Stimulated activated CD4-positive, alpha-beta T cell treated with anti-CD3 and anti-CD28 coated beads, Interleukin-12 subunit alpha, Interleukin-12 subunit beta, amount 100 ng/mL, for 48 hours (primary cell): ENCODE measurements at regions not wholly inside any gene's neighbourhood (a gene's known extent, or its start where the extent isn't known, plus 50 kb on each side); places are given as distances from the start of the nearest gene placed in this dataset.
"Not testable (repeated sequence)": the region's sequence is repeated elsewhere in the genome, so short reads cannot be mapped to it uniquely, and the experiment has no call there.

Experiments
- DNase-seq, 3 donors: peaks; one replicate each; pipeline ENCODE4 v3.0.0-alpha.2; 2020; ENCODE audit warnings: low read depth in 2 of 3, low spot score in 1 of 3

DNA sequence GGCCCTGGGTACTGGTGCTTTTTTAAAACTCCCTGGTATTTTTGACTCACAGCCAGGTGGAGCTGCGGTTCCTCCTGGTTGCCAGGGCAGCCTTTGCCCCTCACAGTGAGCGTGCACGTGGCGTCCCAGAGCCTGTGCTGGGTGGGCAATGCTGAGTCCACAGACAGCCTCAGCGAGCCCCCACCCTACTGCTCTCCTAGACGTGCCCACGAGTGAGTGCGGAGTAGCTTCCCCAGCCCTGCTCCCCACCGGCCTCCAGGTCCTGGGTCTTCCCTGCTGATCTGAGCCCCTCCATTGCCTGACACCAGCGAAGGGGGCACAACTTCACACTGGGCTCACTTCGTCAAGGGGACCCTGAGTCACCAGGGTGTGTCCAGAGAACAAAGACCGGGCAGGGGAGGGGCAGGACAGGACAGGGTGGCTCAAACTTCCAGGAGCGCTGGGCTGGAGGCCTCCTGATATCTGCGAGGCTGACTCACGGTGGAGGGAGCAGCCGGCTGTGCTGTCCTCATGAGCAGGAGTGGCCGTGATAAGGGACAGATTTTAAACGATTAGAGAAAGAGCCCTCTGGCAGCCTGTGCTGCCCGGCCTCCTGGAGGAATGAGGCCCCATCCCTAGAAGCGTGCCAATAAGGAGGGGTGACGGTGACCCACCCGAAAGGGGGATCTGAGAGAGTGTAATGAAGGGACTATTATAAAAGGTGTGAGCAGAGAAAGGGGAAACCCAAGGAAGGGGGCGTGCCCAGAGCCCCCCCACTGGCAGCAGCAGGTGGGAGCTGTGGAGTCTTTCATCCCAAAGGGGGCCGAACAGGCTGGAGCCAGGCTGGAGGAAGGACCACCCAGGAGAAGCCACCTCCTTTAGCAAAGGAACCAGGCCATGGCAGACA lies 129.3 kb upstream of the FGF3 start:
- no peak for DNase-seq

DNA sequence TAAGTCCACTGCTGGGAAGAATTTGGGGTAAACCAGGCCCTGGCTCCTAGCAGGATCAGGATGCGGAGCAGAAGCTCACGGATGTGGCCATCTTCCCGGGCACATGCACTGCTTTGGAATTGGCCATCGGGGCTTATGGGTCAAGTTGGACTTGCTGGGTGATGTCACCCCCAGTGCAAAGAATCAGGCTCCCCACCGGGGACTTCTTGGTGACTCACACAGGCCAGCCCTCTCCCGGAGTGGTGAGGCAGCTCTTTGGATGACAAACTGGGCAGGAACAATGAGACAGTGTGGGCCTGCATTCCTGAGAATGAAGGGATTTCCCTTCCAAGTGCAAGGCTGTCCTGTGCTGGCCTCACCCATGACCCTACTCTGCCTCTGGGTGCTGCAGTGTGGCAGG lies 128.8 kb upstream of the ANO1 start:
- DNase-seq: no peak

DNA sequence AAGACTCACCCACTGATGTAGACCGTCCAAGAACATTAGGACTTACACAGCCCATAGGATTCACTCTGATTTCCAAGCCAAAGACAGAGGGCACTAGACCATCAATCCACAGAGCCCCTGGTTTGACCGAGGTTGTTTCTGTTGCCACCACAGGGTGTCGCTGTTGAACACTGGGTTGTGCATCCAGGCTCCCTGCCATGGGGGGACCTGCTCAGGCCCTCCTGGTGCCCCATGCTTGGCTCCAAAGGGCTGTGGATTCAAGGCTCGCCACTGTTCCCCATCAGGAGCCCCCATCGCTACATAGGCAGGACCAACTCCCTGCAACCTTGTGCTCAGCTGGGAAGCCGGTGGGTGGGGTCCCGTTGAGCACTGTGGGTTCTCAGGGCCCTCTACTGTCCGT lies 128.0 kb upstream of the ANO1 start:
- peak in 2 of 3 donors; percentile 26 to 29 for DNase-seq

DNA sequence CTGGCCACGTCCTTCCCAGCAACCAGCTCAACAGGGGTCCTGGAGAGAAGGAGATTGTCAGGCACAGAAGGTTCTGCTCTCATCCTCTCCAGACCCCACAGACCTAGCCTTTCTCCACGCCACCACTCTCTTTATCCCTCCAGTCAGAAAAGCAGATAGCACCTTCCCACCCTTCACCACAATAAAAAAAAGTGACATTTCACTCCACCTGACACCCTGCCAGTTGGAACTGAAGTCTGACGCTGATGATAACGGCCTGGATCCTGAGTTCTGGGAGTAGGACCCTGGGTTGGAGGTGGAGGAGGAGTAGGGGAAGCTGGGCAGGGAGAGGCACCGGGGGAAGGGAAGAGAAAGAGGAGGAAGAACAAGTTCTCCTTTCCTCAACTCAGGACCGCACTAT lies 127.5 kb upstream of the ANO1 start:
- no peak for DNase-seq

- no peak for DNase-seq
These were observed 126.3 kb upstream of the ANO1 start for GRCh38 chr11:69951821-69952220.

DNA sequence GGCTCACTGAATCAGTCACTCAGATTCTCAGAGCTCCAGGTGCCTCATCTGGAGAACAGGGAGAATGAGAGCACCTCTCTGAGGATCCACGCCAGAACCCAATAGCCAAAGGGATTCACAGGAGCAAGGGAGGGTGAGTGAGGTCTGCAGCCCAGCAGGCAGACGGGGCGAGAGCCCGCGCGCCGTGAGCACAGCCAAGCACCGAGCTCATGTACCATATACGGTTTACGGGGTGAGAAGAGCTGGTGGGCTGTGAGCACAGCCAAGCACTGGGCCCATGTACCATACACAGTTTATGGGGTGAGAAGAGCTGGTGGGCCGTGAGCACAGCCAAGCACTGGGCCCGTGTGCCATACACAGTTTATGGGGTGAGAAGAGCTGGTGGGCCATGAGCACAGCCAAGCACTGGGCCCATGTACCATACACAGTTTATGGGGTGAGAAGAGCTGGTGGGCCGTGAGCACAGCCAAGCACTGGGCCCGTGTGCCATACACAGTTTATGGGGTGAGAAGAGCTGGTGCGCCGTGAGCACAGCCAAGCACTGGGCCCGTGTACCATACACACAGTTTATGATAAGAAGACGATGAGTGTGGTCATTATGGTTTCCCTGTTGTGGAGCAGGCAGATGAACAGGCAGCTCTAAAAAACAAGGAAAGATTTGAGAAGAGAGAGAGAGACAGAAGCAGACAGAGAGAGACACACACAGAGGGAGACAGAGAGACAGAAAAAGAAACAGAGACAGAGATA lies 125.7 kb upstream of the ANO1 start:
- DNase-seq: not testable (repeated sequence)

DNA sequence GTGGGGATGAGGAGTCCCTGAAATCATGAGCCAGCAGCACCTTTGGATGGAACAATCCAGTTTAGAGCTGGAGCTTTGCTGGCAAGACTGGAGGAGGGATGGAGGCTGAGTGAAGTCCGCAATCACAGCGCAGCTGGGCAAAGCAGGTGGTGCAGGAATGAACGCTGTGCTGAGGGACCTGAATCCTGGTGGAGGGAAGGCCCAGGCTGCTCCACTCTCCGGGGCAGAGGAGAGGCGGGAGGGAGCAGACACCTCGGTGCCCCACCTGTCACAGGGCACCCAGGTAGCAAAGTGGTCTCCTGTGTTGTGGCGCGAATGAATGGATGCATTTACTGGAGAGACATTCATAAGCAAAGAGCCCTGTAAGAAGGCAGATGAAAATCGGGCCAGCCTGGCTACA lies 124.8 kb upstream of the ANO1 start:
- DNase-seq: no peak

- no peak for DNase-seq
These were observed 123.4 kb upstream of the ANO1 start for GRCh38 chr11:69954756-69955155.

GRCh38 chr11:69956669-69957190 lies 121.4 kb upstream of the ANO1 start:
- DNase-seq: no peak

GRCh38 chr11:69957849-69958248 lies 120.3 kb upstream of the ANO1 start:
- DNase-seq: no peak

- DNase-seq: no peak
These were observed 119.8 kb upstream of the ANO1 start for GRCh38 chr11:69958308-69958707.

- DNase-seq: no peak
These were observed 118.7 kb upstream of the ANO1 start for GRCh38 chr11:69959461-69959860.

GRCh38 chr11:69961738-69962137 lies 116.4 kb upstream of the ANO1 start:
- no peak for DNase-seq

DNA sequence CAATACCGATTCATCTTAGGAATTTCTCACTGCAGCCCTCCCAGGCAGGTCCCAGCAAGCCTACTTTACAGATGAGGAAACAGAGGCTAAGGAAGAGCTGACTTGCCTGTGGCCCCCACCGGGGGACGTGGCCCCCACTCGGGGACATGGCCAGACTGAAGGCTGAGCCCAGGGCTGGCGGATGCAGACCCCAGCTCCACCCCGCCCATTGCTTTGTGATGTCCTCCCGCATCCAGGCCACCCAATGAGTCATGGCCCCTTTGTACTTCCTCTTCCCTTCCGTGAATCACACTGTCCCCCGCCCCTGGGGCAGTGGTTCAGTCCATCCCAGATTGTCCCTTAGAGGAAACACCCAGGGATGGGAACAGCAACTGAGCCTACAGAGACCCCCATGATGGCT lies 116.0 kb upstream of the ANO1 start:
- DNase-seq: no peak

DNA sequence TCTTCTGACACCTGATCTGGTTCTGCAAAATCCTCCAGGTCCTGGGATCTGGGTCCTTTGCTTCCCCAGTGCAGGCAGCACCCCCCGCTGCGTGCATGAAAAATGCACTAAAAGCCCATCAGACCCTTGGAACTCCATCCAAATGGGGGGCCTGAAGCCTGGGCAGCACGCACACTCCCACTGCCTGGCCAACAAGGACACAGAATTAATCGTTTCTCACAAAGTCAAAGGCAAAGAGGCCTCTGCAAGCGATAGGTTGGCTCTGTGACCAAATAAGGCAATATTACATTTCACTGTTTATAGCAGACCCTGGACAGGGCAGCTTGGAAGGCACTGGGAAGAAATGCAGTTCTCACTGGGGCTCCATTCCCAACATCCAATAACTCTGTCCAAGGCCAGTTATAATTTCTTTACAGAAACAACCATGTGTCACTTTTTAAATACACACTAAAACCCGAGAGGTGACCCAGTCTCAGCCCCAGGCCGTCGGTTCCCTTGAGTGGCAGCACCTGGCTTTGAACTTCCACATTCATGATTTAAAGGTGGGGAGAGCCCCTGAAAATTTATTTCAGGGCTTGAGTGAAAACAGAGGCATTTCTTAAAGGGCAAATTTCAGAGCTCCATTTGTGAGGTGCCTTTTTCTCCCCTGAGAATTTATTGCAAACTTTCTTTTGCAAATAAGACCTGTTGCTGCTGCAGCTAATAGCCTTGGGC lies 114.4 kb upstream of the ANO1 start:
- no peak for DNase-seq

GRCh38 chr11:69964247-69964643 lies 113.9 kb upstream of the ANO1 start:
- DNase-seq: no peak

DNA sequence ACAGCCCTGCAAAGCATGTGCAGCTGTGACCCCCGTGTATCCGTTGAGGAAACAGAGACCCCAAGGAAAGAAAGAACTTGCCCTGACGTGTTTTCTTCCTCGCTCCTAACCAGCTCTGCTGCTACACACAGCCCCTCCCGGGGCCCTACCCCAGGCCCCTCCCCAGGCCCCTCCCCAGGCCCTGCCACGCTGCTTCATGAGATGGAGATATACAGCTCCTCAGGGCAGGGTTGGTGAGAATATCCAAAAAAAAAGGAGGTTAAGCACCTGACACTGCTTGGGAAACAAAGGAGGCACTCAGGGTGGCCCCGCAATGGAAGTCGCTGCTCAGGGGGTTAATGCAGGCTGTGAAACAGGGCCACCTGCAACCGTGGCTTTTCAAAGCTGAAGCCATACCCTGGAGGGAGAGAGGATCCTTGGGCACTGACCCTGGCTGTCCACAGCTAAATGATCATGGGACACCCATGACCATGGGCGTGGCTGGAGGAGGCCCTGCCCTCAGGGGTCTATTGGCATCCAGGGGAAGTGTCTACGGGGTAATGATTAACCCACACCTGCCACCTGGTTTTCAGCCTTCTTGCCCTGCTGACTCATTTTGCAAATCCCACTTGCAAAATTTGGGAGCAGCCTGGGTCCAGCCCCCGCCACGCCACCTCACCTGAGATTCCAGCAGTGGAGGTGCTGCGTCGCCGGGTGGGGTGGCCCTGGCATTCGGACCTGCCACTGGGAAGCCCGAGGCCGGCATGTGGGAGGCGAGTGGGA lies 112.1 kb upstream of the ANO1 start:
- DNase-seq: no peak

DNA sequence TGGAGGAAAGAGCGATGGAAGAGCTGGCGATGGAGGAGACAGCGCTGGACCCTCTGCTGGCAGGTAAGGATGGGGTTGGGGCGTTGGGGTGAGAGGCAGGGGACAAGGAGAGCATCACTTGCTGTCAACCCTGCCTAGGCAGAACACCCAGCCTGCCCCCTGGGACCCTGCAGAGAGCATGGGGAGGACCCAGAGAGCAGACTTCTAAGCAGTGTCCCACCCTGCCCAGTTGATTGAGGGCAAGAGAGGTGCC lies 111.6 kb upstream of the ANO1 start:
- no peak for DNase-seq

DNA sequence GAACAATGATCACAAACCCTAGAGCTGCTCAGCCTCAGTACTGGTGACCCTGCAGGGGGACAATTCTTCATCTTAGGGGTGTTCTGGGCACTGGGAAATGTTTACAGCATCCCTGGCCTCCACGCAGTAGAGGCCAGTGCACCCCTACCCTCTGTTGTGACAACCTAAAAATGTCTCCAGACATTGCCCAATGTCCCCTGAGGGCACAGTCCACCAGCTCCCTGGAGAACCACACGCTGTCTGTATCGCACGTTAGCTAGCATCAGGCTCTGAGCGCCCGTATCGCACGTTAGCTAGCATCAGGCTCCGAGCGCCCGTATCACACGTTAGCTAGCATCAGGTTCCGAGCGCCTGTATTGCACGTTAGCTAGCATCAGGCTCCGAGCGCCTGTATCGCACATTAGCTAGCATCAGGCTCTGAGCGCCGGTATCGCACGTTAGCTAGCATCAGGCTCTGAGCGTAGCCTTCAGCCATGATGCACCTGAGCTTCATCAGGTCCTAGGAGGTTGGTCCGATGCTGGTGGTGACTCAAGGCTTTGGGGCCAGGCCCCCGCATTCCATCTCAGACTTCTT lies 111.1 kb upstream of the ANO1 start:
- no peak for DNase-seq

GRCh38 chr11:69967484-69967883 lies 110.6 kb upstream of the ANO1 start:
- no peak for DNase-seq
